Loucy (cell line): ENCODE measurements at regions not wholly inside any gene's neighbourhood (a gene's known extent, or its start where the extent isn't known, plus 50 kb on each side); places are given as distances from the start of the nearest gene placed in this dataset.
"Not testable (repeated sequence)": the region's sequence is repeated elsewhere in the genome, so short reads cannot be mapped to it uniquely, and the experiment has no call there.

Source experiments
- H2AFZ ChIP-seq: fragments of 200-600 bp; sonication (generic); 2 replicates; pipeline ENCODE4 v1.6.0; 2016; ENCODE audit warnings: antibody characterized with exemption, mild to moderate bottlenecking, low read length, moderate library complexity
- H3F3A ChIP-seq: fragments of 200-600 bp; 2 replicates; pipeline ENCODE4 v1.6.0; 2016; ENCODE audit warnings: antibody characterized with exemption, low read depth, mild to moderate bottlenecking
- H3K27me3 ChIP-seq: fragments of 200-600 bp; sonication (generic); 2 replicates; pipeline ENCODE4 v1.6.1; 2014; ENCODE audit warnings: low read length, mild to moderate bottlenecking; ENCODE audit not compliant: insufficient read depth, poor library complexity, severe bottlenecking
- H3K36me3 ChIP-seq: fragments of 200-600 bp; sonication (generic); 2 replicates; pipeline ENCODE4 v1.6.1; 2016; ENCODE audit warnings: low read length; ENCODE audit not compliant: insufficient read depth
- H3K4me1 ChIP-seq: fragments of 200-600 bp; sonication (generic); 2 replicates; pipeline ENCODE4 v1.5.1; 2014; ENCODE audit warnings: low read length, mild to moderate bottlenecking; ENCODE audit not compliant: insufficient read depth, poor library complexity, severe bottlenecking
- H3K4me2 ChIP-seq: fragments of 200-600 bp; sonication (generic); 2 replicates; pipeline ENCODE4 v1.6.0; 2014; ENCODE audit warnings: antibody characterized with exemption, low read length, low read depth, mild to moderate bottlenecking; ENCODE audit not compliant: poor library complexity, severe bottlenecking
- H3K4me3 ChIP-seq: fragments of 200-600 bp; sonication (generic); 2 replicates; pipeline ENCODE4 v1.5.1; 2014; ENCODE audit warnings: low read length, mild to moderate bottlenecking, mixed read lengths; ENCODE audit not compliant: poor library complexity, severe bottlenecking
- H3K79me2 ChIP-seq: fragments of 200-600 bp; sonication (generic); 2 replicates; pipeline ENCODE4 v1.6.1; 2014; ENCODE audit warnings: low read length; ENCODE audit not compliant: insufficient read depth
- H3K9ac ChIP-seq: fragments of 200-600 bp; sonication (generic); 2 replicates; pipeline ENCODE4 v1.6.0; 2014; ENCODE audit warnings: mild to moderate bottlenecking, low read depth, low read length, moderate library complexity; ENCODE audit not compliant: poor library complexity, severe bottlenecking
- H3K9me2 ChIP-seq: fragments of 200-600 bp; sonication (generic); replicated peaks from 2 replicates; pipeline ENCODE4 v1.6.1; 2016; ENCODE audit warnings: low read depth, low read length, mixed read lengths
- H3K9me3 ChIP-seq: fragments of 200-600 bp; sonication (generic); 2 replicates; pipeline ENCODE4 v1.6.1; 2014; ENCODE audit warnings: mild to moderate bottlenecking, antibody characterized with exemption, low read length, low read depth; ENCODE audit not compliant: insufficient read depth
- H4K20me1 ChIP-seq: fragments of 200-600 bp; sonication (generic); 2 replicates; pipeline ENCODE4 v1.6.0; 2014; ENCODE audit warnings: antibody characterized with exemption, low read length, mild to moderate bottlenecking; ENCODE audit not compliant: insufficient read depth, poor library complexity, severe bottlenecking
- EZH2phosphoT487 ChIP-seq: fragments of 200-600 bp; IDR thresholded peaks from 2 replicates; pipeline ENCODE4 v1.6.1; 2018; ENCODE audit warnings: antibody characterized with exemption, mild to moderate bottlenecking, moderate library complexity, borderline replicate concordance
- TF ChIP-seq, protein P1 (sequence below): fragments of 200-600 bp; sonication (generic); conservative IDR thresholded peaks from 2 replicates; pipeline ENCODE4 v1.5.1; 2014; ENCODE audit warnings: mild to moderate bottlenecking, antibody characterized with exemption, low read length

DNA sequence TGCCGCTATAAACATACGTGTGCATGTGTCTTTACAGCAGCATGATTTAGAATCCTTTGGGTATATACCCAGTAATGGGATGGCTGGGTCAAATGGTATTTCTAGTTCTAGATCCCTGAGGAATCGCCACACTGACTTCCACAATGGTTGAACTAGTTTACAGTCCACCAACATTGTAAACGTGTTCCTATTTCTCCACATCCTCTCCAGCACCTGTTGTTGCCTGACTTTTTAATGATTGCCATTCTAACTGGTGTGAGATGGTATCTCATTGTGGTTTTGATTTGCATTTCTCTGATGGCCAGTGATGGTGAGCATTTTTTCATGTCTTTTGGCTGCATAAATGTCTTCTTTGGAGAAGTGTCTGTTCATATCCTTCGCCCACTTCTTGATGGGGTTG is 121.1 kb downstream of the CRYBB2 start:
- H3K79me2 ChIP-seq, H2AFZ ChIP-seq: not testable (repeated sequence)

DNA sequence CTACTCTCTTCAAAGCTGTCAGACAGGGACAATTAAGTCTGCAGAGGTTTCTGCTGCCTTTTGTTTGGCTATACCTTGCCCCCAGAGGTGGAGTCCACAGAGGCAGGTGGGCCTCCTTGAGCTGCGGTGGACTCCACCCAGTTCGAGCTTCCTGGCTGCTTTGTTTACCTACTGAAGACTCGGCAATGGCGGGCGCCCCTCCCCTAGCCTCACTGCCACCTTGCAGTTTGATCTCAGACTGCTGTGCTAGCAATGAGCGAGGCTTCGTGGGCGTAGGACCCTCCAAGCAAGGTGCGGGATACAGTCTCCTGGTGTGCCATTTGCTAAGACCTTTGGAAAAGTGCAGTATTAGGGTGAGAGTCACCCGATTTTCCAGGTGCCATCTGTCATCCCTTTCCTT is 124.9 kb downstream of the CRYBB2 start:
- not testable (repeated sequence) for H3K4me2 ChIP-seq, H3K4me3 ChIP-seq, H3K79me2 ChIP-seq, H3K9me2 ChIP-seq, H3F3A ChIP-seq, H3K9ac ChIP-seq, H3K27me3 ChIP-seq, H2AFZ ChIP-seq, H3K4me1 ChIP-seq, H4K20me1 ChIP-seq, H3K9me3 ChIP-seq
- H3K36me3 ChIP-seq, result peaks cover 30% of the 10 kb centered on the region; the same call in 1 of the 2 replicates

More for the DNA sequence above, 121.1 kb downstream of the CRYBB2 start:
- H3K9ac ChIP-seq, H3K4me3 ChIP-seq, H3K4me2 ChIP-seq, H3K27me3 ChIP-seq, H3K36me3 ChIP-seq, H3K4me1 ChIP-seq, H3K9me2 ChIP-seq, H3F3A ChIP-seq, H4K20me1 ChIP-seq, H3K9me3 ChIP-seq: not testable (repeated sequence)

DNA sequence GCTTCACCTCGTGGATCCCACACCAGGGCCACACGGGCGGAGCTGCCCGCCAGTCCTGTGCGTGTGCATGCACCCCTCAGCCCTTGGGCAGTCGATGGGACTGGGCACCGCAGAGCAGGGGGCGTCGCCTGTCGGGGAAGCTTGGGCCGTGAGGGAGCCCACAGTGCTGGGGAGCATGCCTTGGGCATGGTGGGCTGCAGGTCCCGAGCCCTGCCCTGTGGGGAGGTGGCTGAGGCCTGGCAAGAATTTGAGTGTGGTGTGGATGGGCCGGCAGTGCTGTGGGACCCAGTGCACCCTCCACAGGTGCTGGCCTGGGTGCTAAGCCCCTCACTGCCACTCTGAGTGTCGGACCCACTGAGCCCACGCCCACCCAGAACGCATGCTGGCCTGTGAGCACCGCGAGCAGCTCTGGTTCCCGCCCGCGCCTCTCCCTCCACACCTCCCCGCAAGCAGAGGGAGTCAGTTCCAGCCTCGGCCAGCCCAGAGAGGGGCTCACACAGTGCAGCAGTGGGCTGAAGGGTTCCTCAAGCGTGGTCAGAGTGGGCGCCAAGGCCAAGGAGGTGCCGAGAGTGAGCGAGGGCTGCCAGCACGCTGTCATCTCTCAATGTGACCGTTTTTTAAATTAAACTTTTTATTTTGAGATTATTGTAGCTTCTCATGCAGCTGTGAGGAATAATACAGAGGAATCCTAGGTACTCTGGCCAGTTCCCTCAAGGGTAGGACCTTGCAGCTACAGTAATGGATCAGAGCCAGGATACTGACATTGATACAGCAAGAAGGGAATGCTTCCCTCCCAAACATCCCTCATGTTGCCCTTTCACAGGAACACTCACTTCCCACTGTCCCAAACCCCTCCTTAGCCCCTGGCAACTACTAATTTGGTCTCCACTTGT is 127.7 kb downstream of the CRYBB2 start:
- H2AFZ ChIP-seq, result no peak overlapping the region
- TF ChIP-seq, protein P1, sequence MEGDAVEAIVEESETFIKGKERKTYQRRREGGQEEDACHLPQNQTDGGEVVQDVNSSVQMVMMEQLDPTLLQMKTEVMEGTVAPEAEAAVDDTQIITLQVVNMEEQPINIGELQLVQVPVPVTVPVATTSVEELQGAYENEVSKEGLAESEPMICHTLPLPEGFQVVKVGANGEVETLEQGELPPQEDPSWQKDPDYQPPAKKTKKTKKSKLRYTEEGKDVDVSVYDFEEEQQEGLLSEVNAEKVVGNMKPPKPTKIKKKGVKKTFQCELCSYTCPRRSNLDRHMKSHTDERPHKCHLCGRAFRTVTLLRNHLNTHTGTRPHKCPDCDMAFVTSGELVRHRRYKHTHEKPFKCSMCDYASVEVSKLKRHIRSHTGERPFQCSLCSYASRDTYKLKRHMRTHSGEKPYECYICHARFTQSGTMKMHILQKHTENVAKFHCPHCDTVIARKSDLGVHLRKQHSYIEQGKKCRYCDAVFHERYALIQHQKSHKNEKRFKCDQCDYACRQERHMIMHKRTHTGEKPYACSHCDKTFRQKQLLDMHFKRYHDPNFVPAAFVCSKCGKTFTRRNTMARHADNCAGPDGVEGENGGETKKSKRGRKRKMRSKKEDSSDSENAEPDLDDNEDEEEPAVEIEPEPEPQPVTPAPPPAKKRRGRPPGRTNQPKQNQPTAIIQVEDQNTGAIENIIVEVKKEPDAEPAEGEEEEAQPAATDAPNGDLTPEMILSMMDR, result no peak
- no peak for TF ChIP-seq EZH2phosphoT487
- no peaks in the 10 kb centered on the region for H3K9me3 ChIP-seq
- H3K4me3 ChIP-seq, result no peak overlapping the region
- no peaks in the 10 kb centered on the region for H4K20me1 ChIP-seq
- H3F3A ChIP-seq, result no peaks in the 10 kb centered on the region
- H3K9me2 ChIP-seq, result no peaks in the 10 kb centered on the region
- peaks cover 55% of the 10 kb centered on the region; the same call in 1 of the 2 replicates for H3K36me3 ChIP-seq
- H3K4me1 ChIP-seq, result no peaks in the 10 kb centered on the region
- no peaks in the 10 kb centered on the region for H3K27me3 ChIP-seq
- no peak overlapping the region for H3K9ac ChIP-seq
- no peaks in the 10 kb centered on the region for H3K79me2 ChIP-seq
- no peak overlapping the region for H3K4me2 ChIP-seq

DNA sequence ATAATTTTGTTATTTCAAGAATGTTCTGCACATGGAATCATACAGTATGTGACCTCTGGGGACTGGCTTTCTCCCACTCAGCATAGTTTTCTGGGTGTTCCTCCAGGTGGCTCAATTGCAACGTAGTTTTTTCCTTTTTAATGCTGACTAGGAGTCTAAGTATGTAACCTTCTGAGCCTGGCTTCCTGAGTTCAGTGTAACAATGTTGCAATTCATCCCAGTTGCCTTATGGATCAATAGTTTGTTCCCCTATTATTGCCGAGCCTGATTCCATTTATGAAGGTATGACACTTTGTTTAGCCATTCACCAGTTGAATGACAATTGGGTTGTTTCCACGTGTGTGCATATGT is 128.3 kb downstream of the CRYBB2 start:
- H3K9me2 ChIP-seq, result no peaks in the 10 kb centered on the region
- no peak overlapping the region for H3K9ac ChIP-seq
- TF ChIP-seq, protein P1, result no peak
- no peak for TF ChIP-seq EZH2phosphoT487
- H3K36me3 ChIP-seq, result peaks cover 61% of the 10 kb centered on the region; the same call in 1 of the 2 replicates
- no peaks in the 10 kb centered on the region for H3F3A ChIP-seq
- H3K4me1 ChIP-seq, result no peaks in the 10 kb centered on the region
- H3K4me2 ChIP-seq, result no peak overlapping the region
- H3K4me3 ChIP-seq, result no peak overlapping the region
- no peaks in the 10 kb centered on the region for H3K79me2 ChIP-seq
- H4K20me1 ChIP-seq, result no peaks in the 10 kb centered on the region
- no peak overlapping the region for H2AFZ ChIP-seq
- no peaks in the 10 kb centered on the region for H3K27me3 ChIP-seq
- no peaks in the 10 kb centered on the region for H3K9me3 ChIP-seq
